Stimulated activated CD4-positive, alpha-beta T cell treated with anti-CD3 and anti-CD28 coated beads, Interleukin-15, amount 100 ng/mL, for 48 hours (primary cell): ENCODE measurements at regions not wholly inside any gene's neighbourhood (a gene's known extent, or its start where the extent isn't known, plus 50 kb on each side); places are given as distances from the start of the nearest gene placed in this dataset.
"Not testable (repeated sequence)": the region's sequence is repeated elsewhere in the genome, so short reads cannot be mapped to it uniquely, and the experiment has no call there.

Experiments
- DNase-seq, 2 donors: peaks; one replicate each; pipeline ENCODE4 v3.0.0-alpha.2; 2020; ENCODE audit warnings: low read depth in 2 of 2

DNA sequence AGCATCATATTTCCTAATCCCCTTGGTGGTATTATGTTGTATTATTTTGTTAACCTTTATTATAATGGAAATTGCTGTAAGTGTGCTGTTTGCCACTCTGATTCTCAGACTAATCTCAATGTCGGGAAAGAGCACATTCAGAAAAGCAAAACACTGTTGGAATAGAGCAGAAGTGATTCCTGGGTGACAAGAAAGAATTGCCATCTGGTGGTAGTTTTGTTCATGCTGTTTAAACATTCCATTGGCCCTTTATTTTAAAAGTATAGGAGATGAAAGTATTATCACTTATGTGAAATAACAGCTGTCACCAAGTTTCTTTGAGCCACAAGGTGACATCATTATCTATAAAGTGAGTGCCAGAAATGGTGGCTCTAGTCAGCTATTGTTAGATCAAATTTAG is 301.3 kb upstream of the SGCD start:
- DNase-seq, result no peak

- DNase-seq, result no peak
Observed at GRCh38 chr5:156031181-156031580, 295.8 kb upstream of the SGCD start.

DNA sequence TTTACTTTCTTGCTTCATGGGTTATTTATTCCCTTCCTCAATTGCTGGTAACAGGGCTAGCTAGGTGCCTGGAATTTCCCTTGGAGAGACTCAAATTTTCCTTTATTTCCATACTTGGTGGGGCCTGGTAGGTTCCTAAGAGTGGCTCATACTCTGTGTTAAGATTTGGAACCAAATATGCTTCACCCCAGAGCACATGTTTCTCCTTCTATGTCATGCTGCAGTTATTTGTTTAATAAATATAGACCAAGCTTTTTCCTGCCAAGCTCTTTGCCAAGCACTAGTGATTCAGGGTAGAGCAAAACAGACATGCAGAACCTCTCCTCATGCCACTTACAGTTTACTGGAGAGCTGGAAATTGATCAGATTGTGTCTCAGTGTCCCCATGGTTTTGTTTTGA is 290.3 kb upstream of the SGCD start:
- DNase-seq, result no peak

- no peak for DNase-seq
Observed at GRCh38 chr5:156037151-156037909, 289.6 kb upstream of the SGCD start.

GRCh38 chr5:156042726-156043125 is 284.2 kb upstream of the SGCD start:
- DNase-seq, result no peak

GRCh38 chr5:156043351-156043750 is 283.6 kb upstream of the SGCD start:
- no peak for DNase-seq

GRCh38 chr5:156051972-156052371 is 275.0 kb upstream of the SGCD start:
- DNase-seq, result no peak

DNA sequence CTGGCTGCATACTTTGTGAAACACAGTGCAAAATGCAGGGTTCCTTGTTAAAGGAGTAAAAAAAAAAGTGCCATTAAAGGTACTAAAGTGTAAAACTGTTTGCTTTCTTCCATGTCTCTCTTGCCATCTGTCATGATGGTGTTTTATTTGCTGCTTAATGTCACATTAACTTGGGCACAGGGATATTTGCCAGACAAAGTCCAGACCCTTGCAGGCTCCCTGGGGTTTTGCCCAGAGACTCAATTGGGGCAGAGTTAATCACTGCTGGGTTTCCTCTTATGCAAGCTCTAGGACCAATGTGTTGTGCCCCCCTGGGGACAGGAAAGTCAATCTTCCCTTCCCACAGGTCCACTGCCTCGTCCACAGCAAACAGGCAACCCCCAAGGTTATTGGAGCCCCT is 274.3 kb upstream of the SGCD start:
- no peak for DNase-seq

DNA sequence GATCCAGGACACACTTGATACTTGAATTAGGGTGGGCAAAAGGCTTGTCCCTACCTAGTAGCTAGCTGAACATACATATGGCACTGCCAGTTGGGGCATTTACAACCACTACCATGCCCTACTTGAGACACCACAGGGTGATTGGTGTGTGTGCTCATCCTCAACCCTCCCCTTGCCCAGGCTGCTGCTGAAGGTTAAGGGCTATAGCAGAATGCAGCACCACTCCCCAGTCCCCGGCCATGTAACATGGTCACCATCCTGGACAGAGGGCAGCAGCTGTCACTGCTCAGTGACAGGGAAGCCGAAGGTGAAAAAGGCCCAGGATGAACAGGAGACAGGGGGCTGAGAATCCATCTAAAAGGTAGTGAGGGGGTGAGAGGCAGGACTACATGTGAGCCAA is 273.9 kb upstream of the SGCD start:
- DNase-seq, result no peak

- DNase-seq, result no peak
Observed at GRCh38 chr5:156076912-156077311, 250.1 kb upstream of the SGCD start.

DNA sequence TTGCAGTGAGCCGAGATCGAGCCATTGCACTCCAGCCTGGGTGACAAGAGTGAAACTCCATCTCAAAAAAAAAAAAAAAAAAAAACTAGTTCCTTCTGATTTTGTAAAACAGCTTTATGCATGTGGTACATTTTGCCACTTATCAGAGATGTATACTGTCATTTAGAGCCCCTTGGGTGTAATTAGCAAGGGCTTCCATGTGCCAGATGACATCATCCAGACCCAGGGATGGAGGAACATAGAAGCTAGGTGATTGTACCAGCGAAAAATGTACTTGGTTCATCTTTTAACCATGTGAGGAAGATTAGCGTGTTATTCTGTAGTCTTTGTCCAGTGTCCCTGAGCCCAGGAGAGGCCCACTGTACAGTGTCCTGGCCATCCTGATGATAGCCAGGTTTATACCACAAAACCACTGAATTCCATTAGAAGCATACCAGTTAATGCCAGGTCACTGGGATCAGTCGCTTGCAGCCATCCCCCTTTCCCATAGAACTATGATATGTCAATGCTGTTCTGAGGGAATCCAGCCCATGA is 239.3 kb upstream of the SGCD start:
- DNase-seq, result no peak

DNA sequence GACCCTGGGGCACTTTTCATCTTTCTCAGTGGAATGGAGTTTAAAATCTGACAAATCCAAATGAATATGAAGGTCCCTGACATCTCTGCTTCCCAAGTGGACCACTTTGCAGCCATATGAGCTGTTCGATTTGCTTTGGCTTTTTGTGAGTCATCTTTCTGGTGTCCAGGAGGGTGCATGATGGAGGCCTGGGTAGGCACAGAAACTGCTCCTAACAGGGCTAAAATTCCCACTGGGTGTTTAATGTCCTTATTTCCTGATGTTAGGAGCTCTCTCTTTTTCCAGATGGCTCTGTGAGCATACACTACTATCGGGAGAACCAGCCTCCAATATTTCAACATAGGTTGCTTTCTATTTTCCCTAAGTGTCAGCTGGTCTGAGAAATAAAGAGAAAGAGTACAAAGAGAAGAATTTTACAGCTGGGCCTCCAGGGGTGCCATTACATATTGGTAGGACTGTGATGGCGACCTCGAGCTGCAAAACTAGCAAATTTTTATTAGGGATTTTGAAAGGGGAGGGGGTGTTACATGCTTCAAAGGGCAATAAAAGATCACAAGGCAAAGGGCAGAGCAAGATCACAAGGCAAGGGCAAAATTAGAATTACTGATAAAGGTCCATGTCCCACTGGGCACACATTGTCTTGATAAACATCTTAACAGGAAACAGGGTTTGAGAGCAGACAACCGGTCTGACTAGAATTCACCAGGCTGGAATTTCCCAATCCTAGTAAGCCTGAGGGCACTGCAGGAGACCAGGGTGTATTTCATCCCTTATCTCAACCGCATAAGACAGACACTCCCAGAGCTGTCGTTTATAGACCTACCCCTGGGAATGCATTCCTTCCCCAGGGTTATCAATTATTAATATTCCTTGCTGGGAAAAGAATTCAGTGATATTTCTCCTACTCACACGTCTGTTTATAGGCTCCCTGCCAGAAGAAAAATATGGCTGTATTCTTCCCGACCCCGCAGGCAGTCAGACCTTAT is 236.7 kb upstream of the SGCD start:
- DNase-seq, result not testable (repeated sequence)

- no peak for DNase-seq
Observed at GRCh38 chr5:156093024-156093423, 233.9 kb upstream of the SGCD start.

GRCh38 chr5:156094001-156094400 is 233.0 kb upstream of the SGCD start:
- no peak for DNase-seq

DNA sequence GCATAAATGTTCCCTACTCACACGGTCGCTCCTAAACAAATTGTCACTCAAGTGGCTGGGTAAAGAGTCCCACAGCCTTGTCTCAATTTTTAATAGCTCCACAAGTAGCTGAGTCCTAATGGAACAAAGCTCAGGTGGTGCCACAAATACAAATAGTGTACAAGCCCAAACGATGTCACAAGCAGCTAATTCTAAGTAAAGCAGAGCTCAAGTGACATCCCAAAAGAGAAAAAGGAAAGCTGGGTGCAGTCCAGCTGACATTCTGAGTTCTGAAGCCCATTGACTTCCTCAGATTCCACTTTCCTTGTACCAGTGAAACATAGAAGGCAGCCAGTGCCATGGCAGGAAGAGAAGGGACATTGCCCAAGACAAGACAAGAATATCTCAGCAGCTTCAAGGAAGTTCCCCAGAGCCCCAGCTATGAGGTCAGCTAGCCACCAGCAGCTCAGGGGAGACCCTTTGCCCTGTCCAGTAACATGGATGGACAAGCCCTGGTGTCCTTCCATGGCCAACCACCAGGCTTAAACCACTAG is 231.2 kb upstream of the SGCD start:
- no peak for DNase-seq

- no peak for DNase-seq
Observed at GRCh38 chr5:156096259-156096658, 230.7 kb upstream of the SGCD start.

DNA sequence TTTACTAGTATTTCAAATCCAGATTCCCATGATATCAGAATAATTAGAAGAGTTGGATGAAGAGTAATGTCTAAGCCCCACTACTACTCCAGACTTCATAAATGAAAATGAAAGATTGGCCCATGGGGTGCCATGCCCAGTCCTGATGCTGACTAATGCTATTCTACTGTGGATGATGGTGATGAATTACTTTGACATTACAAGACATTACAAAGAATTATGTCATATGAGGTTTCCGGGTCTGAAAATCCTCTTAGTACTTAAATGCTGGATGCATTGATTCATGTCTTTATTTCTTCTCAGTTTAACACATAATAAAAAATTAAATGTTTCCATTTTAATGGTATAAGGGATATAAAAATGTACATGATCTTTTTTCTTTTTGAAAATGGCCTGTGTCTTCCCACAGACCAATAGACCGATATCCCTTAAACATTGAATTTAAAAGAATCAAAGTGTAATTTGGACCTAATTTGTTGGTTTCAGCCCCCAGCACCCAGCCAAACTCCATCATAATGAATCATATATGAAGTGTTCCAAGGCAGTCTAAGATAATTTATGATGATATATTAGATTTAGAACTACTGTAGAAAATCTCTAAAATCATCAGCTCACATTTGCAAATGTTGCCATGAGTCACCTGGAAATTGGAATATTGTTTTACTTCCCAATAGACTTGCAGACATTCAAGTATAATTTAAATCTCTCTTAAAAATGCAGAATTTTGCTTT is 223.6 kb upstream of the SGCD start:
- no peak for DNase-seq

GRCh38 chr5:156109317-156110023 is 217.5 kb upstream of the SGCD start:
- DNase-seq, result no peak

- no peak for DNase-seq
Observed at GRCh38 chr5:156119692-156120091, 207.3 kb upstream of the SGCD start.

GRCh38 chr5:156120777-156121176 is 206.2 kb upstream of the SGCD start:
- no peak for DNase-seq

GRCh38 chr5:156121234-156121633 is 205.7 kb upstream of the SGCD start:
- DNase-seq, result no peak
